Mesenchymal stem cell (in vitro differentiated cells and primary cell): ENCODE measurements at regions not wholly inside any gene's neighbourhood (a gene's known extent, or its start where the extent isn't known, plus 50 kb on each side); places are given as distances from the start of the nearest gene placed in this dataset.

Experiments used
- DNase-seq: peaks from one replicate; pipeline ENCODE4 v3.0.0-alpha.2; 2013
- H2AFZ ChIP-seq: one replicate; pipeline ENCODE4 v1.6.1; 2013; ENCODE audit warnings: low read depth, mild to moderate bottlenecking, control low read depth, inconsistent platforms, low read length, moderate library complexity
- H2AK5ac ChIP-seq: 2 replicates; pipeline ENCODE4 v1.6.1; 2013; ENCODE audit warnings: low read length, moderate library complexity, mild to moderate bottlenecking, inconsistent platforms; ENCODE audit not compliant: severe bottlenecking
- H2BK120ac ChIP-seq: one replicate; pipeline ENCODE4 v1.6.1; 2013; ENCODE audit warnings: low read depth, mild to moderate bottlenecking, inconsistent platforms, low read length, moderate library complexity
- H2BK12ac ChIP-seq, 2 experiments: one replicate each; pipeline ENCODE4 v1.6.1; 2013; ENCODE audit warnings: inconsistent platforms in 2 of 2, low read length in 2 of 2, mild to moderate bottlenecking in 2 of 2, moderate library complexity in 2 of 2, control low read depth in 1 of 2
- H2BK15ac ChIP-seq: one replicate; pipeline ENCODE4 v1.6.1; 2013; ENCODE audit warnings: mild to moderate bottlenecking, low read depth, inconsistent platforms; ENCODE audit not compliant: poor library complexity, severe bottlenecking
- H2BK5ac ChIP-seq: 2 replicates; pipeline ENCODE4 v1.6.1; 2013; ENCODE audit warnings: low read depth, mild to moderate bottlenecking, low read length, control low read depth, inconsistent platforms; ENCODE audit not compliant: poor library complexity, severe bottlenecking
- H3K14ac ChIP-seq, 2 experiments: one replicate each; pipeline ENCODE4 v1.6.1; 2013; ENCODE audit warnings: inconsistent platforms in 2 of 2, low read length in 2 of 2, control low read depth in 1 of 2, mild to moderate bottlenecking in 1 of 2, moderate library complexity in 1 of 2
- H3K18ac ChIP-seq, 2 experiments: one replicate each; pipeline ENCODE4 v1.6.1; 2013; ENCODE audit warnings: inconsistent platforms in 2 of 2, low read length in 2 of 2, control low read depth in 1 of 2, low read depth in 1 of 2, mild to moderate bottlenecking in 1 of 2
- H3K23ac ChIP-seq, 2 experiments: one replicate each; pipeline ENCODE4 v1.6.1; 2013; ENCODE audit warnings: inconsistent platforms in 2 of 2, low read length in 2 of 2, mild to moderate bottlenecking in 2 of 2, moderate library complexity in 2 of 2, control low read depth in 1 of 2
- H3K27ac ChIP-seq: 2 replicates; pipeline ENCODE4 v1.5.1; 2013; ENCODE audit warnings: mild to moderate bottlenecking, moderate library complexity, low read length, control low read depth, inconsistent platforms; ENCODE audit not compliant: poor library complexity, severe bottlenecking
- H3K27me3 ChIP-seq, 2 experiments: 2 replicates each; pipeline versions ENCODE4 v1.6.1 to v1.7.0; 2013; ENCODE audit warnings: low read length in 2 of 2, mild to moderate bottlenecking in 2 of 2, moderate library complexity in 2 of 2, control low read depth in 1 of 2, inconsistent platforms in 1 of 2; ENCODE audit not compliant: control insufficient read depth in 1 of 2, insufficient read depth in 1 of 2
- H3K36me3 ChIP-seq, 2 experiments: 2 replicates each; pipeline versions ENCODE4 v1.6.1 to v1.7.0; 2013; ENCODE audit warnings: low read length in 2 of 2, control low read depth in 1 of 2, inconsistent platforms in 1 of 2, low read depth in 1 of 2, mild to moderate bottlenecking in 1 of 2; ENCODE audit not compliant: insufficient read depth in 2 of 2, control insufficient read depth in 1 of 2
- H3K4ac ChIP-seq, 2 experiments: one replicate each; pipeline ENCODE4 v1.6.1; 2013; ENCODE audit warnings: inconsistent platforms in 2 of 2, low read length in 2 of 2, mild to moderate bottlenecking in 2 of 2, moderate library complexity in 2 of 2, control low read depth in 1 of 2, low read depth in 1 of 2
- H3K4me1 ChIP-seq: 2 replicates; pipeline ENCODE4 v1.6.1; 2013; ENCODE audit warnings: low read depth, low read length, control low read depth; ENCODE audit not compliant: control insufficient read depth, insufficient read depth
- H3K4me2 ChIP-seq: 2 replicates; pipeline ENCODE4 v1.6.1; 2013; ENCODE audit warnings: low read length, mild to moderate bottlenecking, inconsistent platforms; ENCODE audit not compliant: poor library complexity, severe bottlenecking
- H3K4me3 ChIP-seq, 2 experiments: 2 replicates each; pipeline versions ENCODE4 v1.5.1 to v1.7.0; 2013; ENCODE audit warnings: low read length in 2 of 2, mild to moderate bottlenecking in 2 of 2, control low read depth in 1 of 2, low read depth in 1 of 2; ENCODE audit not compliant: insufficient read depth in 1 of 2
- H3K79me1 ChIP-seq: replicated peaks from 2 replicates; pipeline ENCODE4 v1.6.1; 2013; ENCODE audit warnings: mild to moderate bottlenecking, control low read depth, low read length, inconsistent platforms; ENCODE audit not compliant: poor library complexity, severe bottlenecking
- H3K9ac ChIP-seq: 2 replicates; pipeline ENCODE4 v1.7.0; 2013; ENCODE audit warnings: mild to moderate bottlenecking, low read length, moderate library complexity
- H3K9me3 ChIP-seq: 2 replicates; pipeline ENCODE4 v1.7.0; 2013; ENCODE audit warnings: mild to moderate bottlenecking, low read length; ENCODE audit not compliant: control insufficient read depth
- H4K8ac ChIP-seq: one replicate; pipeline ENCODE4 v1.6.1; 2013; ENCODE audit warnings: inconsistent platforms, mild to moderate bottlenecking, low read length, moderate library complexity
- H4K91ac ChIP-seq: one replicate; pipeline ENCODE4 v1.6.1; 2013; ENCODE audit warnings: mild to moderate bottlenecking, low read length, inconsistent platforms
- WGBS: methylation state at CpG from one replicate; pipeline ENCODE4 v1.1.7; 2013; ENCODE audit warnings: mixed read lengths; 5-methylcytosine and 5-hydroxymethylcytosine counted together

DNA sequence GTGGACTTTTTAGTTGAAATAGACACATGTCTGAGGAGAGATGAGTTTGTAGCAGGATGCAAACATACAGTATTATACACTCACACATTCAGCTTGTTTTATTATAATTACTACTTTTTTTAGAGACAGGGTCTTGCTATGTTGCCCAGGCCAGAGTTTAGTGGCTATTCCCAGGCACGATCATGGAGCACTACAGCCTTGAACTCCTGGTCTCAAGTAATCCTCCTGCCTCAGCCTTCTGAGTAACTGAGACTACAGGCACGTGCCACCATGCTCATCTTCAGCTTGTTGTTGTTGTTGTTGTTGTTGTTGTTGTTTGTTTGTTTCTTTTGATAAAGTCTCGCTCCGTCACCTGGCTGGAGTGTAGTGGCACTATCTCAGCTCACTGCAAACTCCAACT is 94.7 kb upstream of the ACSL4 start:
- Histone ChIP-seq H4K91ac (no peak overlapping the region), H2BK120ac (no peak overlapping the region), H3K9ac (no peak overlapping the region), H2AFZ (no peak overlapping the region), H2BK5ac (no peak overlapping the region), H4K8ac (peak overlapping the region; percentile 84), H3K9me3 (no peaks in the 10 kb centered on the region), H3K14ac (no peak overlapping the region), H3K27ac (peak overlapping the region; percentile 64), H3K79me1 (no peaks in the 10 kb centered on the region), H3K36me3 (no peaks in the 10 kb centered on the region), H2AK5ac (no peak overlapping the region), H3K4me2 (no peak overlapping the region), H3K4ac (peak overlapping the region in 1 of 2 experiments; percentile 37), H3K4me3 (no peak overlapping the region), H3K18ac (peak overlapping the region; percentile 80 to 83), H2BK15ac (no peak overlapping the region), H2BK12ac (peak overlapping the region in 1 of 2 experiments; percentile 86), H3K4me1 (peaks cover 11% of the 10 kb centered on the region), H3K27me3 (peaks cover 0 to 19% of the 10 kb centered on the region in 2 experiments), H3K23ac (no peak overlapping the region)
- WGBS, result 100% methylated on average over 2 of the region's 4 CpGs
- no peak for DNase-seq

DNA sequence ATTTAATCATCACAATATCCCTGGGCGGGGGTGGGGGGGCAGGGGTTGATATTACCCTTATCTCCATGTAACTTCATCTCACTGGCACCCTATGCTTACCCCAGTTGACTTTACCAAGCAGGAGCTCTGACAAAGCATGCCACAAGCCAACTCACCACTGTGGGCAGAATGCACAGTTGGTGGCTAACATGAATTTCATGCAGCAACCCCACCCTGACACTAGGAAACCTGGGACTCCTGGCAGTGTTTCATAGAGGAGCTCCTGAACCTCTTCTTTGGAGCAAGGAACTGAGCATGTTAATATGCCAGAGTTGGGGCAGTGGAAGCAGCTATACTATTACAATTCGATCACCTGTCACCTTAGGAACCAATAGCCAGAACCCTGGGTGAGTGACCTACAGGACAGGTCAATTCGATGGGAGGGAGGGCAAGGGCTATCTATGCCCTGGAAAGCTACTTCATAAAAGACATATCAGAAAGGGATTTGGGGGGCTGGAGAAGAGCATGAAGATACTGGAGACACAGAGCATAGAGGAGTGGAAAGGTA is 97.2 kb upstream of the ACSL4 start:
- Histone ChIP-seq H3K79me1 (no peaks in the 10 kb centered on the region), H2BK120ac (peak overlapping the region; percentile 49), H3K9ac (no peak overlapping the region), H2BK15ac (no peak overlapping the region), H3K4me3 (no peak overlapping the region), H3K27ac (peak overlapping the region; percentile 63), H3K4me2 (peak overlapping the region; percentile 28), H2AK5ac (peak overlapping the region; percentile 80), H4K91ac (peak overlapping the region; percentile 39), H3K36me3 (no peaks in the 10 kb centered on the region), H2AFZ (no peak overlapping the region), H3K14ac (no peak overlapping the region), H2BK12ac (peak overlapping the region; percentile 66 to 78), H3K27me3 (peaks cover 0 to 17% of the 10 kb centered on the region in 2 experiments), H3K23ac (no peak overlapping the region), H4K8ac (no peak overlapping the region), H3K4ac (peak overlapping the region in 1 of 2 experiments; percentile 84), H3K18ac (peak overlapping the region; percentile 75 to 78), H2BK5ac (no peak overlapping the region), H3K9me3 (no peaks in the 10 kb centered on the region), H3K4me1 (peaks cover 11% of the 10 kb centered on the region)
- 100% methylated on average over 2 of the region's 3 CpGs for WGBS
- no peak for DNase-seq

DNA sequence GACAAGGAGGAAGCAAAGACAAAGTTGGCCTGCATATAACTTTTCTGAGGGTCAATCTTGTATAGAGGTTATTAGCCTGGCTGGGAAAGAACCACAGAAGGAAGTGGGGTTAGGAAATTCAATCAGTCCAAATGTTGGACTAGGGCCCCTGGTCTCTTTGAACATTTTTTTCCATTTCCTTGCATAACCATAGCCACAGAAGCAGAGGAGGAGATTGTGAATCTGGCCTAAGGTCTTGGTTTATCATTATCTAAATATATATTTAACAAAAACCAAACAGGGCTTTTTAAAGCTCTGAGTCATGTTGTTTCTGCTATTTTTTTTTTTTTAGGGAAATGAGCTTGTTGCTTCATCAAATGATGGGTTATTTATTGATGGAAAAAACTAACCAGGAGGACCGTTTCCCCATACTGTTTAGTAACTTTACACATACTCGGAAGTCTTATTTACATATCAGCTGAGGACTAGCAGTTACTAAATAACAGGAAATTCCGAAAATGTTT is 97.7 kb upstream of the ACSL4 start:
- no peak overlapping the region for H4K91ac ChIP-seq
- no peak overlapping the region for H2AFZ ChIP-seq

DNA sequence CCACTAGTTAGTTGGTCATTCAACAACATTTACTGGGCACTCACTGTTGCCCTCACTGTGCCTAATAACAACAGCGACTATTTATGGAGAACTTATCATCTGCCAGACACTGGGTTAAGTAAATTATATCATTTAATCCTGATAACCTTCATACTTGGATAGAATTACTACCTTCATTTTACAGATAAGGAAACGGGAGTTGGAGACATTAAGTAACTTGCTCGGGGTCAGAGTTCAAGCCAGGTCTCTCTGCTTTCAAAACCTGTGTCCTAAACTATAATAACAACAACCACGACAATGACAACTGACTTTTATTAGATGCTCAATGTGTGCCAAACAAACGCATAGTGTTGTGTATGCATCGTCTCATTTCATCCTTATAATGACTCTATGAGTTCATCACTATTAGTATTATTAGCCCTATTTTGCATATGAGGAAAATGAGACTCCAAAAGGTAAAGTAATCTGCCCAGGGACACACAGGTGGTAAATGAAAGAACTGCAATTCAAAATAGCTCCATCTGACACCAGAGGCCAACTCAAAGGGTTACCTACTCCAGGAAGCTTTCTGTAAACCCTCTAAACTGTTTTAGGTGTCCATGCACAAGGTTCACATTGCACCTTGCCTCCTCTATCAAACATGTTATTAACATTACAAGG is 98.4 kb upstream of the ACSL4 start:
- no peak overlapping the region for H2BK15ac ChIP-seq
- H2BK5ac ChIP-seq, result no peak overlapping the region
- H3K9me3 ChIP-seq, result no peaks in the 10 kb centered on the region
- no peaks in the 10 kb centered on the region for H3K79me1 ChIP-seq
- no peak overlapping the region for H3K4me2 ChIP-seq
- H2AK5ac ChIP-seq, result no peak overlapping the region
- no peak overlapping the region for H3K18ac ChIP-seq
- peak overlapping the region; percentile 51 for H3K27ac ChIP-seq
- H3K4me1 ChIP-seq, result peaks cover 11% of the 10 kb centered on the region
- H3K14ac ChIP-seq, result no peak overlapping the region
- no peaks in the 10 kb centered on the region for H3K36me3 ChIP-seq
- H2BK120ac ChIP-seq, result no peak overlapping the region
- no peak overlapping the region for H4K91ac ChIP-seq
- no peak overlapping the region for H2AFZ ChIP-seq
- no peak overlapping the region for H4K8ac ChIP-seq
- no peak for DNase-seq
- H3K23ac ChIP-seq, result no peak overlapping the region
- H3K4me3 ChIP-seq, result no peak overlapping the region
- H2BK12ac ChIP-seq, result no peak overlapping the region
- no peak overlapping the region for H3K4ac ChIP-seq
- H3K9ac ChIP-seq, result no peak overlapping the region
- H3K27me3 ChIP-seq, result peaks cover 0 to 18% of the 10 kb centered on the region in 2 experiments
- 91% methylated on average over 2 of the region's 6 CpGs for WGBS

More for the DNA sequence above, 97.7 kb upstream of the ACSL4 start:
- peak overlapping the region in 1 of 2 experiments; percentile 75 for H3K18ac ChIP-seq
- peak overlapping the region; percentile 34 for H2BK120ac ChIP-seq
- H3K4ac ChIP-seq, result no peak overlapping the region
- H3K23ac ChIP-seq, result no peak overlapping the region
- no peaks in the 10 kb centered on the region for H3K79me1 ChIP-seq
- H3K36me3 ChIP-seq, result no peaks in the 10 kb centered on the region
- no peak overlapping the region for H2BK15ac ChIP-seq
- peaks cover 0 to 14% of the 10 kb centered on the region in 2 experiments for H3K27me3 ChIP-seq
- H3K4me2 ChIP-seq, result no peak overlapping the region
- no peaks in the 10 kb centered on the region for H3K9me3 ChIP-seq
- H3K9ac ChIP-seq, result no peak overlapping the region
- WGBS, result no CpG with 5 or more reads among the region's 3 CpGs
- no peak overlapping the region for H2BK5ac ChIP-seq
- H2AK5ac ChIP-seq, result peak overlapping the region; percentile 80
- H3K14ac ChIP-seq, result no peak overlapping the region
- H3K27ac ChIP-seq, result peak overlapping the region; percentile 63
- DNase-seq, result peak; percentile 81
- peaks cover 11% of the 10 kb centered on the region for H3K4me1 ChIP-seq
- H3K4me3 ChIP-seq, result no peak overlapping the region
- peak overlapping the region in 1 of 2 experiments; percentile 66 for H2BK12ac ChIP-seq
- H4K8ac ChIP-seq, result no peak overlapping the region
